ENCODE measurements at regions not wholly inside any gene's neighbourhood (a gene's known extent, or its start where the extent isn't known, plus 50 kb on each side); places are given as distances from the start of the nearest gene placed in this dataset.

GRCh38 chr15:96702589-96702988 lies 372.1 kb downstream of the NR2F2 start:
- intact Hi-C loops (cut with DNase I) = no loop called here

DNA sequence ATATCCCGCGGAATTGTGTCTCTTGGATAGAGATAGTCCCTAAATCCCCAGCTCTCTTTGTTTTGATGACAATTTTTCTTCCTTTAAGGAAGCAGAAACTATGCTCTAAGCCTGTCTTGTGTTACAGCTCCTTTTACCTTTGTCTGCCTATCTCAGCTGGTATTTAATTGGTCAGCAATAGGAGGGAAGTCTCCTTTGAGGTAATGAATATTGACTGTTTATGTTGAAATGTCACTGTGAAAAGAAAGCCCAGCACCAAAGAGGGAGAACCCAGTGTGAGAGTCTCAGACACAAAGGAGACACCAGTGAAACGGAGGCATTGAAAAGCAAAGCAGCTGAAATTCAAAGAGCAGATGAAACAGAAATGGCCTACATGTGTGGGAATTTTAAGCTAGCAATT lies 372.6 kb downstream of the NR2F2 start:
- Histone ChIP-seq H3K4me1 (ENCODE audit: insufficient read depth) (no peaks in the 10 kb centered on the region), H3K9me3 (no peaks in the 10 kb centered on the region), H3K4me3 (no peak overlapping the region), H3K36me3 (no peaks in the 10 kb centered on the region), H3K27me3 (no peaks in the 10 kb centered on the region), H3K27ac (no peak overlapping the region)
- TF ChIP-seq POLR2A (IDR thresholded peaks at IDR 0.05) (no peak), EP300 (IDR thresholded peaks at IDR 0.05) (no peak)
- TF ChIP-seq, protein P1, sequence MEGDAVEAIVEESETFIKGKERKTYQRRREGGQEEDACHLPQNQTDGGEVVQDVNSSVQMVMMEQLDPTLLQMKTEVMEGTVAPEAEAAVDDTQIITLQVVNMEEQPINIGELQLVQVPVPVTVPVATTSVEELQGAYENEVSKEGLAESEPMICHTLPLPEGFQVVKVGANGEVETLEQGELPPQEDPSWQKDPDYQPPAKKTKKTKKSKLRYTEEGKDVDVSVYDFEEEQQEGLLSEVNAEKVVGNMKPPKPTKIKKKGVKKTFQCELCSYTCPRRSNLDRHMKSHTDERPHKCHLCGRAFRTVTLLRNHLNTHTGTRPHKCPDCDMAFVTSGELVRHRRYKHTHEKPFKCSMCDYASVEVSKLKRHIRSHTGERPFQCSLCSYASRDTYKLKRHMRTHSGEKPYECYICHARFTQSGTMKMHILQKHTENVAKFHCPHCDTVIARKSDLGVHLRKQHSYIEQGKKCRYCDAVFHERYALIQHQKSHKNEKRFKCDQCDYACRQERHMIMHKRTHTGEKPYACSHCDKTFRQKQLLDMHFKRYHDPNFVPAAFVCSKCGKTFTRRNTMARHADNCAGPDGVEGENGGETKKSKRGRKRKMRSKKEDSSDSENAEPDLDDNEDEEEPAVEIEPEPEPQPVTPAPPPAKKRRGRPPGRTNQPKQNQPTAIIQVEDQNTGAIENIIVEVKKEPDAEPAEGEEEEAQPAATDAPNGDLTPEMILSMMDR (IDR thresholded peaks at IDR 0.05) = no peak
- 60 to 71% (median 60%) methylated on average over 3 of the region's 3 CpGs for WGBS, 3 donors
- intact Hi-C loops (cut with DNase I) = no loop called here
- DNase-seq = no peak

More at GRCh38 chr15:96702589-96702988, 372.1 kb downstream of the NR2F2 start:
- DNase-seq = peak in 1 of 5 donors; percentile 14
- no peaks in the 10 kb centered on the region for H3K27me3 ChIP-seq
- H3K4me3 ChIP-seq = no peak overlapping the region
- 47 to 67% (median 60%) methylated on average over 4 of the region's 4 CpGs for whole genome bisulfite sequencing, 3 donors
- H3K27ac ChIP-seq = no peak overlapping the region
- no peaks in the 10 kb centered on the region for H3K36me3 ChIP-seq
- TF ChIP-seq POLR2A (IDR thresholded peaks at IDR 0.05) (no peak), EP300 (IDR thresholded peaks at IDR 0.05) (no peak)
- TF ChIP-seq, protein P1 (IDR thresholded peaks at IDR 0.05) = no peak
- H3K4me1 ChIP-seq (ENCODE audit: insufficient read depth) = no peaks in the 10 kb centered on the region
- H3K9me3 ChIP-seq = no peaks in the 10 kb centered on the region

DNA sequence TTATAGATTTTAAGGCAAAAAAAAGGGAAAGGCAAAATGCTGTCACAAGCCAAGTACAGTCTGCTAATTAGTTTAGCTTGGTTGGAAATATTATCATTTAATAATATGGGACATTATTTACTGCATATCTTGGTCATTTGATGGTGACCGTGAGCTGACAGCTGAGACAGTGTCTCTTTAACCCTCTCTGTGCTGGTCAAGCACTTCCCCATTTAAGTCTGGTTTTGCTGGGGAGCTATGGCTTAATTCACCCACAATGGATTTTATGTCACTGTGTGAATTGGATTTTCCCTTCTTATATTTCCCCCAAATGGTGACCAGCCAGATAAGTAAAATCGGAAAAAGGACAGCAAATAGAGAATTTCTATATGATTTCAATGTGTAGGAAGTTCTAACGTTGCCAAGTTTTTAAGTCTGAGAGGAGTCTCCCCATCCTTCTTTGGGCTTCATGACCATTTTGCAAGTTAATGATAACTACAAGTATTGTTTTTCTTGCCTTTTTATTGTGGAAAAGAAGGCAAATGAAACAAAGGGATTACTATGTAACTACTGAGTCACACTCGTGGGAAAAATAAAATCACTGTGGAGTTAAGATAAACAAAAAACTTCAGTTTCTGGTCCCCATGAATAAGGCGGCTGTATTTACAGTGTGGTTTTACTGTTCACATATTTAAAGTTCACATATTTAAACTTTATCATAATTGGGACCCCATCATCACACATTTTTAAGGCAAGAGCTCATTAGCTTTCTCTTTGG lies 373.5 kb downstream of the NR2F2 start:
- Histone ChIP-seq H3K27ac (no peak overlapping the region), H3K27me3 (no peaks in the 10 kb centered on the region), H3K4me1 (ENCODE audit: insufficient read depth) (no peaks in the 10 kb centered on the region), H3K9me3 (no peaks in the 10 kb centered on the region), H3K4me3 (no peak overlapping the region), H3K36me3 (no peaks in the 10 kb centered on the region)
- DNase-seq = no peak
- intact Hi-C loops (cut with DNase I) = no loop called here
- 79 to 89% (median 81%) methylated on average over 5 of the region's 5 CpGs for WGBS, 3 donors
- TF ChIP-seq, protein P1 (IDR thresholded peaks at IDR 0.05) = no peak
- TF ChIP-seq POLR2A (IDR thresholded peaks at IDR 0.05) (no peak), EP300 (IDR thresholded peaks at IDR 0.05) (no peak)

DNA sequence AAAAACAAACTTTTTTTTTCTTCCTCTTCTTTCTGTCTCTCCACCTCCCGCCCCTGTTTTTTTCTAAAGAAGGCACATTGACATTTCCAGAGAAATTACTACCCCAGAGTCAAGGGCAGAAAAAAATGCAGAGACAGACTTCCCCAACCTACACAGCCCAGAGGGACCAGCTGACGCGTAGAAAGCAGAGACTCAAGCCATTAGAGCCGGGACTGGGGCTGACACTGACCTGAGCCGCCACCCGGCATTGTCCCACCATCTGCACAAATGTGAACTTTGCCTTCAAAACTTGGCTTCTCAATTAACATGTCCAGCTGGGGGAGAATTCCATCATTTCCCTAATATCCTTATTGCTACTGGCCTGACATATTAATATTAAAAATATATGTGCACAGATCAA lies 385.6 kb downstream of the NR2F2 start:
- Histone ChIP-seq H3K4me1 (ENCODE audit: insufficient read depth) (no peaks in the 10 kb centered on the region), H3K27ac (no peak overlapping the region), H3K9me3 (no peaks in the 10 kb centered on the region), H3K27me3 (no peaks in the 10 kb centered on the region), H3K4me3 (no peak overlapping the region), H3K36me3 (no peaks in the 10 kb centered on the region)
- 38 to 53% (median 46%) methylated on average over 6 of the region's 6 CpGs for WGBS, 3 donors
- intact Hi-C loops (cut with DNase I) = no loop called here
- no peak for DNase-seq
- TF ChIP-seq POLR2A (IDR thresholded peaks at IDR 0.05) (no peak), EP300 (IDR thresholded peaks at IDR 0.05) (no peak)
- TF ChIP-seq, protein P1 (IDR thresholded peaks at IDR 0.05) = no peak

Data from ovary (tissue), 7 donors.